Muscle of back (tissue), 3 donors: ENCODE measurements at regions not wholly inside any gene's neighbourhood (a gene's known extent, or its start where the extent isn't known, plus 50 kb on each side); places are given as distances from the start of the nearest gene placed in this dataset.

Source experiments
- DNase-seq, 3 donors: peaks; one replicate each; pipeline versions ENCODE4 v3.0.0 to v3.0.0-alpha.2; 2013

GRCh38 chr3:99119385-99119784 lies 217.9 kb upstream of the DCBLD2 start:
- DNase-seq: no peak

DNA sequence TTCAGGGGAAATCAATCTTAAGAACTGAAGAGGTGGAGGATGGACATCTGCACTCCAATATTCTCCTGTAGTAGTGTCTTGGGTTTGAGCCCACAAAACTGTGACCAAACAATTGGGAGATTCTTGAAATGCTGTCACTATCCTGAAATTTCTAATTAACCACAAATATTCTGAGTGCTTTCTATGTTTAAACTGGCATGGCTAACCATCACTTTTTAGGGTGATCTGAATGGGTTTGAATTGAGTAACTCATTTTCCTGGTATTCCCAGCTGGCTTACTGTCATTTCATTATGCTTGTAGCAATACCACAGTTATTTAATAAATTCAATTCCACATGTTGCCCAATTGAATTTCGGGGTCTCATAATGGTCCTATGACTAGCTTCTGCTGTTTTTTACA lies 216.9 kb upstream of the DCBLD2 start:
- DNase-seq: peak in 1 of 3 donors; percentile 59

GRCh38 chr3:99114565-99115291 lies 213.2 kb upstream of the DCBLD2 start:
- DNase-seq: no peak

GRCh38 chr3:99111235-99111634 lies 209.7 kb upstream of the DCBLD2 start:
- DNase-seq: no peak

DNA sequence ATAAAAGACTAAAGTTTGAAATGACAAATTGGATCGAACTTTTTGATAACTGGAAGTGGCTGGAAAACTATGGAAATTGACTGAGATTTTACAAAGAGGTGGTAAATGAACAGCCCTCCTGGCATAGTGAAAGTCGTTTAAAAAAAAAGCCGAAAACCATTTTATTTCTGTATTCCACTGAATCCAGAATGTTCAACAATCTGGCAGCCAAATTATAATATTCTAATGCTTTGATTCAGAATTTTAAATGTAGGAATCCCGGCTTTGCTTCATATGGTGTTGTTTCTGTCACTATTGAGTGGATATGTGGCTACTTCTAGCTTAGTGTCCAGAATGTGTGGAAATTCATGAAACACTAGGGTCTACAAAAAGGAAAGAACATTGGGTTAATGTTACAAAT lies 208.9 kb upstream of the DCBLD2 start:
- DNase-seq: no peak

DNA sequence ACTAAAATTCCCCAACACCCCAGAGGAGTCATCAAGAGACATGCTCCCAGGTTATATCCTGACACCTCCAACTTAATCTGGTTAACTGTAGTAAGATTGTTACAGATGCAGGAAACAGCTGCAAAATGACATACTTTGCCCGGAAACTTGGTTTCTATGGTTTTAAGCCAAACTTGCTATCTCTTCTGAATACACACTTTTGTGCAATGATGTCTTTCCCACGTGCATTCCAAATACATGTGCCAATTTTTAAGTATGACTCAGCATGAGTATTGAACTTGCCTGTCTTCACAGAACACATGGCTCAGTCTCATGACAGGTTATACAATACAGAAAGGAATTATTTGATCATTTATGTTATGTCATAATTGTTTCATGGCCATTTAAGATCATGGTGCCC lies 207.0 kb upstream of the DCBLD2 start:
- DNase-seq: peak; percentile 22 to 88 (median 71)

- no peak for DNase-seq
These were observed 193.1 kb upstream of the DCBLD2 start for GRCh38 chr3:99094606-99095005.

DNA sequence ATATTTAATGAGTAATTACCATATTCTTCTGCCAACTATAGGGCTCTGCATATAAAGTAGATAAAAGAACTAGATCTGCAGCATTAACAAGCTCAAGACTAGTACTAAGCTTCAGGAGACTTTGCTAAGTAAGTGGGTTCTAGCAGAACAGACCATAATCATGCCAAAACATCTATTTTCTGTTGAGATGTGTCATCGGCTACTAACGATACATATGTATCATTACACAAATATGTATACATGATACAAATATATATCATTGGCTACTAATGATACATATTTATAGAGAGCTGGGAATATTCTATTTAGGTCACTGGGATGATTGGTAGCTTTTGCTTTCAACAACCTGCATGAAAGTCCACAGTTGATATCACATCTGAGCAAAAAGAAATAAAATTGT lies 185.8 kb upstream of the DCBLD2 start:
- no peak for DNase-seq

DNA sequence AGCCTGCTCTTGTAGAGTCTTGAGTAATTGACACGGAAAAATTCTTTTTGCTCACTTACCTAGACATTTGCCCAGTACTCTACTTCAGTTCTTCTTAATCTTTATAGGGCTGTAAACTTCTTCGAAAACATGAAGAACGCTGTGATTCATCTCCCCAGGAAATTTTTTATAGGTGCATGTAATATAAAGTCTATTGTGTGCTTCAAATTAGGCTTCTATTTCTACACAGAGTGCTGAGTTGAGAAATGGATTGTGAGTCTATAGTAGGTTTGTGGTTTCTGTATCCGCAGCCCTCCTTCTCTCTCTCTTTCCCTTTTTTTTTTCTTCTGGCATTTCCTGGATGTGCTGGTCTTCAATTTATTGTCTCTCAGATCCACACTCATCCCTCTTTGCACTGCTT lies 183.3 kb upstream of the DCBLD2 start:
- DNase-seq: peak in 1 of 3 donors; percentile 67

DNA sequence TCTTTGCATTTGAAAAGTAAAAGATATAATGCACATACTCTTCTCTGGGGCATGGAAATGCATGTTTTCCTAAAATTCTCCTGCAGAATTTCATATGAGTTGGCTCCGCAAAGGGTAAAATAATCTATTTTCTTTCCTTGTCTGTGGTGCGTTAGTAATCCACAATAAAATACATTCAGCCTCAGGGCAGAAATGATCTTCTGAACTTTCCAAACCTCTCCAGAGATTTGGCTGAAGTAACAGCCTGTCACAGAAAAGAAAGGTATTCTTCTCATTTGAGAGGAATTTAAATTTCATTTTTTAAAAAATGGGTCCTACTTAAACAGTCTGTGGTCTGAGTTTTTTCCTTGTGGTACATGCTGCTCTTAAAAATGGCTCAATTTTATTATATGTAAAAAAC lies 182.7 kb upstream of the DCBLD2 start:
- no peak for DNase-seq

DNA sequence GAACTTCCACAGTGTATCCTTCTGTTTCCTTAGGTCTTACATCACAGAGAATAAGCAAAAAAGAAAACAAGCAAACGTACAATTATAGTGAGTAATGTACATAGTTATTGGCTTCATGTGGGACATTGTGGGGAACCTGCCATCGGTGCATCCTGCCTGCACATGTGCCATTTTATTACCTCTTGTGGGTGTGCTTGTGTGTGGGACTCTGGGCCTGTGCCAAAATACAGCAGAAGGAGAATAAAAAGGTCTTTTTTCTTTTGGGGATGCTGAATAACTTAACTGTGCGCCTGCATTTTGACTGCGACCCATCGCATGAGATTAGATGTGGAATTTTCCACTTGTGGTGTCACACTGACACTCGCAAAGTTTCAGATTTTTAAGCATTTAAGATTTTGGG lies 169.6 kb upstream of the DCBLD2 start:
- no peak for DNase-seq

DNA sequence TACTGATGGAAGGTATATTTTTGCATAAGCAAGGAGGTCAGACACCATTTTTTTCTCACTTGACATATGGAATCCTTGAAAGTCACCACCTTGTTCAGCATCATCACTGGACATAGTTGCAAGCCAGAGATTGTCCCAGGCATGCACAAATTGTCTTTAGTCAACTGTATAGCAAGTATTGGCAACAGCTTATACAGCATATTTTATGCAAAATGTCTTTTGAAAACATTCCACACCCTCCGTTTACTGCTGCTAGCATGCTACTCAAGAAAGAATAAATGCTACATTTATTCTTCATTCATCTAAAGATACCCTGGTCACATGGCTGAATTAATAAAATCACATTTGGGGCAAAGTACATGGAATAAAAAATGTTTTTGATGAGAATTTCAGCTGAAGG lies 168.5 kb upstream of the DCBLD2 start:
- no peak for DNase-seq

DNA sequence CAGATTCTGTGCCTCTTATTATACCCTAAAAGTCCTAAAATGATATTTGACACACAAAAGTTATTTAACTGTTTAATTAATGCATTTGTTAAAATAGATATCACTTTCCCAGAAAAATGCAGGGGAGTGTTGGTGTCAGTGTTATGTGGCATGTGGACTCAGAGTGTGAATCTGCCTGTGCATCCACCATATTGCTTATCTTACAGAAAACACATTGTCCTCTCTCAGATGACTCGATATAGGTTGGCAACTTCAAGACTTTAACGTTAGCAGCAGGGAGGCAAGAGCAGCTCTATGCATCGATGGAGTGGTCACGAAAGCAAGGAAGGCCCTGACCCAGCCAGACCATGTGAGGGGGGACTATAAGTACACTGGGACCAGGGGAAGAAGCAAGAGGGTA lies 165.4 kb upstream of the DCBLD2 start:
- no peak for DNase-seq

- no peak for DNase-seq
These were observed 147.7 kb upstream of the DCBLD2 start for GRCh38 chr3:99049164-99049563.

GRCh38 chr3:99041747-99042146 lies 140.3 kb upstream of the DCBLD2 start:
- no peak for DNase-seq

- DNase-seq: no peak
These were observed 130.3 kb upstream of the DCBLD2 start for GRCh38 chr3:99031778-99032177.

- DNase-seq: peak; percentile 27 to 49 (median 28)
These were observed 122.2 kb upstream of the DCBLD2 start for GRCh38 chr3:99023590-99024192.

GRCh38 chr3:99021466-99021865 lies 120.0 kb upstream of the DCBLD2 start:
- DNase-seq: no peak

- no peak for DNase-seq
These were observed 115.0 kb upstream of the DCBLD2 start for GRCh38 chr3:99016452-99016851.

- no peak for DNase-seq
These were observed 112.4 kb upstream of the DCBLD2 start for GRCh38 chr3:99013777-99014315.

- no peak for DNase-seq
These were observed 111.6 kb upstream of the DCBLD2 start for GRCh38 chr3:99013077-99013476.

DNA sequence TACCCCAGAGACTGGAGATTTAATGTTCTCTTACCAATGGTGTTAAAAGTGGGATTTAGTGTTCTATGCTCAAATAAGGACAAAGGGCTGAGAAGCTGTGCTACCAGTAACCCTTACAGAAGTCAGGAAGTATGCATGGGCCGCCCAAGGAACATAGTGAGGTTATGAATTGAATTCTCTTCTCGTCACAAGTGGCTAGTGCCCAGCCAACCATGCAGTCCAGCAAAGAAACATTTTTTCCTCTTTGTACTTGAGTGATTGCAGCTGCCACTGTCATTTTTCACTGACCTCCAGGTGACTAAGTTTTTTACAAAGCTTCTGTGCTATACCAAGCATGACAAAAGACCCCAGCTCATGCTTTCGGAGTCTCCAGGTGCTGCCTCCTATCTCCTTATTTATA lies 110.6 kb upstream of the DCBLD2 start:
- DNase-seq: no peak

DNA sequence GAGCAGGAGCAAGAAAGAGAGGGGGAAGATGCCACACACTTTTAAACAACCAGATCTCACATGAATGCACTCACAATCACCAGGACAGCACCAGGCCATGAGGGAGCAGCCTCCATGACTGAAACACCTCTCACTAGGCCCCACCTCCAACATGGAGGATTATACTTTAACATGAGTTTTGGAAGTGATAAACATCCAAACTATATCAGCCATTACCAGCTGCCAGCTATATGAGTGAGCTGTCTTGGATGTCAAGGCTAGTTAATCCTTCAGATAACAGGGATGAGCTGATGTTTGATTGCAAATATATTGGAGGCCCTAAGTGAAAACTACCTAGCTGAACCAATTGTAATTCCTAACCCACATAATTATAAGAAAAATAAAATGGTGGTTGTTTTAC lies 108.4 kb upstream of the DCBLD2 start:
- DNase-seq: no peak

DNA sequence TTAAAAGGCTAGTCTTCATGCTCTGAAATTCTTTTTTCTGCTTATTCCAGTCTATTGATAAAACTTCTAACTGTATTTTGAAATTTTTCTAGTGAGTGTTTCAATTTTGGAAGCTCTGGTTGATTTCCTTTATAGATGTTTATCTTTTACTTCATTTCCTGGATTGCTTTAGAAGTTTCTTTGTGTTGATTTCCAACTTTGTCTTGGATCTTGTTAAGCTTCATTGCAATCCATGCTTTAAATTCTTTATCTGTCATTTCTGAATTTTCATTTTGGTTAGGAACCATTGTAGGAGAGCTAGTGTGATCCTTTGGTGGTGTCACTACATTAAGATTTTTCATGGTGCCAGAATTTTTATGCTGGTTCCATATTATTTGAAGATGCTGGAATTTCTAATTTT lies 105.2 kb upstream of the DCBLD2 start:
- DNase-seq: no peak
